ENCODE measurements at regions not wholly inside any gene's neighbourhood (a gene's known extent, or its start where the extent isn't known, plus 50 kb on each side); places are given as distances from the start of the nearest gene placed in this dataset.

GRCh38 chr9:135015565-135015964, 71.9 kb upstream of the OLFM1 start:
- no peak for DNase-seq (ENCODE audit: low spot score)
- H3K4me1 Mint-ChIP-seq (ENCODE audit: unreplicated experiment), result peaks cover 2% of the 10 kb centered on the region
- no peak for TF ChIP-seq CTCF (IDR thresholded peaks at IDR 0.05; ENCODE audit: unreplicated experiment)
- peaks cover 8% of the 10 kb centered on the region for H3K27me3 Mint-ChIP-seq (ENCODE audit: unreplicated experiment)
- H3K4me3 Mint-ChIP-seq (ENCODE audit: unreplicated experiment), result no peak overlapping the region
- H3K27ac Mint-ChIP-seq (ENCODE audit: unreplicated experiment), result no peak overlapping the region
- H3K9me3 Mint-ChIP-seq (ENCODE audit: unreplicated experiment), result no peaks in the 10 kb centered on the region
- H3K36me3 Mint-ChIP-seq (ENCODE audit: low read depth, unreplicated experiment), result no peaks in the 10 kb centered on the region

GRCh38 chr9:135016037-135016640, 71.3 kb upstream of the OLFM1 start:
- peaks cover 8% of the 10 kb centered on the region for H3K27me3 Mint-ChIP-seq (ENCODE audit: unreplicated experiment)
- peaks cover 2% of the 10 kb centered on the region for H3K4me1 Mint-ChIP-seq (ENCODE audit: unreplicated experiment)
- no peaks in the 10 kb centered on the region for H3K36me3 Mint-ChIP-seq (ENCODE audit: low read depth, unreplicated experiment)
- no peak overlapping the region for H3K4me3 Mint-ChIP-seq (ENCODE audit: unreplicated experiment)
- no peak overlapping the region for H3K27ac Mint-ChIP-seq (ENCODE audit: unreplicated experiment)
- DNase-seq (ENCODE audit: low spot score), result no peak
- TF ChIP-seq CTCF (IDR thresholded peaks at IDR 0.05; ENCODE audit: unreplicated experiment), result no peak
- no peaks in the 10 kb centered on the region for H3K9me3 Mint-ChIP-seq (ENCODE audit: unreplicated experiment)

GRCh38 chr9:135016876-135017275, 70.6 kb upstream of the OLFM1 start:
- Mint-ChIP-seq H3K27ac (ENCODE audit: unreplicated experiment) (no peak overlapping the region), H3K27me3 (ENCODE audit: unreplicated experiment) (peaks cover 8% of the 10 kb centered on the region)
- DNase-seq (ENCODE audit: low spot score), result no peak

GRCh38 chr9:135017899-135018298, 69.6 kb upstream of the OLFM1 start:
- Mint-ChIP-seq H3K36me3 (ENCODE audit: low read depth, unreplicated experiment) (no peaks in the 10 kb centered on the region), H3K4me1 (ENCODE audit: unreplicated experiment) (peaks cover 2% of the 10 kb centered on the region), H3K9me3 (ENCODE audit: unreplicated experiment) (no peaks in the 10 kb centered on the region), H3K27me3 (ENCODE audit: unreplicated experiment) (peaks cover 8% of the 10 kb centered on the region), H3K4me3 (ENCODE audit: unreplicated experiment) (no peak overlapping the region), H3K27ac (ENCODE audit: unreplicated experiment) (no peak overlapping the region)
- TF ChIP-seq CTCF (IDR thresholded peaks at IDR 0.05; ENCODE audit: unreplicated experiment), result no peak
- DNase-seq (ENCODE audit: low spot score), result no peak

More at GRCh38 chr9:135016876-135017275, 70.6 kb upstream of the OLFM1 start:
- Mint-ChIP-seq H3K4me3 (ENCODE audit: unreplicated experiment) (no peak overlapping the region), H3K4me1 (ENCODE audit: unreplicated experiment) (peaks cover 2% of the 10 kb centered on the region), H3K36me3 (ENCODE audit: low read depth, unreplicated experiment) (no peaks in the 10 kb centered on the region), H3K9me3 (ENCODE audit: unreplicated experiment) (no peaks in the 10 kb centered on the region)
- no peak for TF ChIP-seq CTCF (IDR thresholded peaks at IDR 0.05; ENCODE audit: unreplicated experiment)

- TF ChIP-seq CTCF (IDR thresholded peaks at IDR 0.05; ENCODE audit: unreplicated experiment), result no peak
- H3K4me1 Mint-ChIP-seq (ENCODE audit: unreplicated experiment), result peaks cover 2% of the 10 kb centered on the region
- DNase-seq (ENCODE audit: low spot score), result no peak
- H3K27ac Mint-ChIP-seq (ENCODE audit: unreplicated experiment), result no peak overlapping the region
- peaks cover 8% of the 10 kb centered on the region for H3K27me3 Mint-ChIP-seq (ENCODE audit: unreplicated experiment)
- H3K4me3 Mint-ChIP-seq (ENCODE audit: unreplicated experiment), result no peak overlapping the region
- no peaks in the 10 kb centered on the region for H3K9me3 Mint-ChIP-seq (ENCODE audit: unreplicated experiment)
- H3K36me3 Mint-ChIP-seq (ENCODE audit: low read depth, unreplicated experiment), result no peaks in the 10 kb centered on the region
Measured at GRCh38 chr9:135018306-135018915, 69.1 kb upstream of the OLFM1 start.

Data from endothelial cell (in vitro differentiated cells).